HG03175 (cell line): ENCODE measurements at regions not wholly inside any gene's neighbourhood (a gene's known extent, or its start where the extent isn't known, plus 50 kb on each side); places are given as distances from the start of the nearest gene placed in this dataset.

Experiments used
- ATAC-seq: cut with Tn5 transposase; IDR thresholded peaks from one replicate; pipeline ENCODE4 v1.9.1; 2021; ENCODE audit warnings: mild to moderate bottlenecking, moderate library complexity; ENCODE audit not compliant: unreplicated experiment

GRCh38 chr3:35500641-35501350, 138.5 kb upstream of the ARPP21 start:
- ATAC-seq: peak; percentile 55

- no peak for ATAC-seq
These were observed 136.6 kb upstream of the ARPP21 start for GRCh38 chr3:35502699-35503098.

GRCh38 chr3:35505181-35505580, 134.1 kb upstream of the ARPP21 start:
- no peak for ATAC-seq

- ATAC-seq: no peak
These were observed 133.6 kb upstream of the ARPP21 start for GRCh38 chr3:35505772-35506171.

- ATAC-seq: no peak
These were observed 119.4 kb upstream of the ARPP21 start for GRCh38 chr3:35519936-35520335.

- no peak for ATAC-seq
These were observed 118.1 kb upstream of the ARPP21 start for GRCh38 chr3:35521196-35521595.

GRCh38 chr3:35522450-35522849, 116.9 kb upstream of the ARPP21 start:
- no peak for ATAC-seq

GRCh38 chr3:35523074-35523473, 116.3 kb upstream of the ARPP21 start:
- ATAC-seq: no peak

- no peak for ATAC-seq
These were observed 115.5 kb upstream of the ARPP21 start for GRCh38 chr3:35523838-35524237.

- ATAC-seq: no peak
These were observed 114.5 kb upstream of the ARPP21 start for GRCh38 chr3:35524856-35525255.

GRCh38 chr3:35528728-35529127, 110.6 kb upstream of the ARPP21 start:
- no peak for ATAC-seq

- no peak for ATAC-seq
These were observed 110.0 kb upstream of the ARPP21 start for GRCh38 chr3:35529337-35529736.

GRCh38 chr3:35537265-35537664, 102.1 kb upstream of the ARPP21 start:
- no peak for ATAC-seq

GRCh38 chr3:35544976-35545375, 94.3 kb upstream of the ARPP21 start:
- no peak for ATAC-seq

- ATAC-seq: no peak
These were observed 89.6 kb upstream of the ARPP21 start for GRCh38 chr3:35549690-35550089.

GRCh38 chr3:35562141-35562540, 77.2 kb upstream of the ARPP21 start:
- no peak for ATAC-seq

GRCh38 chr3:35565048-35565447, 74.3 kb upstream of the ARPP21 start:
- ATAC-seq: no peak
